IMR-90 (cell line): ENCODE measurements at regions not wholly inside any gene's neighbourhood (a gene's known extent, or its start where the extent isn't known, plus 50 kb on each side); places are given as distances from the start of the nearest gene placed in this dataset.

Experiments used
- ATAC-seq: fragments of 200-7000 bp; cut with Tn5 transposase; 2 replicates; pipeline ENCODE4 v1.9.1; 2020; ENCODE audit warnings: low read depth, mild to moderate bottlenecking, moderate library complexity
- BruUV-seq: library from RNA; stranded (reverse); fragments of 400-500 nt; replicated peaks from 2 replicates; lab custom pipeline; 2021; lab: Mats Ljungman, UMichigan
- CTCF ChIA-PET: fragments of 300-600 bp; formaldehyde crosslinking; extraction: SDS; loops from one replicate; lab custom pipeline; 2021; ENCODE audit warnings: antibody characterized with exemption; lab: Yijun Ruan, JAX
- POLR2A ChIA-PET: fragments of 300-600 bp; sonication (Branson Sonifier 250); formaldehyde crosslinking; loops from one replicate; lab custom pipeline; 2022; ENCODE audit warnings: antibody characterized with exemption; ENCODE audit not compliant: unreplicated experiment; lab: Charles Lee
- DNase-seq: peaks from one replicate; pipeline ENCODE4 v3.0.0; 2013
- H2AFZ ChIP-seq: replicated peaks from 2 replicates; pipeline ENCODE3; 2013; ENCODE audit warnings: low read length, mild to moderate bottlenecking; ENCODE audit not compliant: poor library complexity
- H2AK5ac ChIP-seq: 2 replicates; pipeline ENCODE4 v1.6.1; 2013; ENCODE audit warnings: low read depth, low read length, inconsistent platforms
- H2AK9ac ChIP-seq: replicated peaks from 2 replicates; pipeline ENCODE3; 2013; ENCODE audit warnings: mild to moderate bottlenecking, low read depth, low read length, moderate library complexity; ENCODE audit not compliant: poor library complexity
- H2BK120ac ChIP-seq: 2 replicates; pipeline ENCODE4 v1.6.1; 2013; ENCODE audit warnings: low read depth, low read length, inconsistent platforms
- H2BK15ac ChIP-seq: 3 replicates; pipeline ENCODE4 v1.6.1; 2013; ENCODE audit warnings: low read depth, low read length, inconsistent platforms
- H2BK20ac ChIP-seq: 2 replicates; pipeline ENCODE4 v1.6.1; 2013; ENCODE audit warnings: low read depth, mild to moderate bottlenecking, inconsistent platforms, low read length, moderate library complexity
- H2BK5ac ChIP-seq: 2 replicates; pipeline ENCODE4 v1.6.1; 2013; ENCODE audit warnings: mild to moderate bottlenecking, low read depth, low read length, inconsistent platforms; ENCODE audit not compliant: poor library complexity, severe bottlenecking
- H3K14ac ChIP-seq: replicated peaks from 2 replicates; pipeline ENCODE4 v1.6.1; 2013; ENCODE audit warnings: low read depth, low read length, inconsistent platforms
- H3K18ac ChIP-seq: 2 replicates; pipeline ENCODE4 v1.6.1; 2013; ENCODE audit warnings: low read depth, low read length, control low read depth
- H3K23ac ChIP-seq: 2 replicates; pipeline ENCODE4 v1.6.1; 2013; ENCODE audit warnings: low read depth, low read length, inconsistent platforms
- H3K27ac ChIP-seq: 2 replicates; pipeline ENCODE4 v1.5.1; 2013; ENCODE audit warnings: mild to moderate bottlenecking, control low read depth, low read length; ENCODE audit not compliant: insufficient read depth
- H3K27me3 ChIP-seq: 2 replicates; pipeline ENCODE4 v1.6.1; 2013; ENCODE audit warnings: low read length; ENCODE audit not compliant: control insufficient read depth, insufficient read depth
- H3K36me3 ChIP-seq: 2 replicates; pipeline ENCODE4 v1.6.1; 2013; ENCODE audit warnings: low read length, mixed read lengths; ENCODE audit not compliant: control insufficient read depth, insufficient read depth
- H3K4ac ChIP-seq: 2 replicates; pipeline ENCODE4 v1.6.1; 2013; ENCODE audit warnings: low read depth, low read length, inconsistent platforms
- H3K4me1 ChIP-seq: 2 replicates; pipeline ENCODE4 v1.6.1; 2013; ENCODE audit warnings: low read length, mixed read lengths; ENCODE audit not compliant: control insufficient read depth, insufficient read depth
- H3K4me2 ChIP-seq: 2 replicates; pipeline ENCODE4 v1.6.1; 2013; ENCODE audit warnings: low read depth, mild to moderate bottlenecking, control low read depth, low read length, moderate library complexity
- H3K4me3 ChIP-seq: 2 replicates; pipeline ENCODE4 v1.5.1; 2013; ENCODE audit warnings: low read depth, mild to moderate bottlenecking, control low read depth, low read length, moderate library complexity; ENCODE audit not compliant: insufficient read depth
- H3K56ac ChIP-seq: 2 replicates; pipeline ENCODE4 v1.6.1; 2013; ENCODE audit warnings: low read length, inconsistent platforms; ENCODE audit not compliant: insufficient read depth; ENCODE audit errors: extremely low read depth
- H3K79me1 ChIP-seq, 2 experiments: 2 replicates each; pipeline ENCODE4 v1.6.1; 2013; ENCODE audit warnings: low read length in 2 of 2, inconsistent platforms in 1 of 2, low read depth in 1 of 2
- H3K9ac ChIP-seq: 2 replicates; pipeline ENCODE4 v1.6.1; 2013; ENCODE audit warnings: low read depth, low read length, control low read depth
- H3K9me1 ChIP-seq: 2 replicates; pipeline ENCODE4 v1.6.1; 2013; ENCODE audit warnings: low read length, inconsistent platforms; ENCODE audit not compliant: insufficient read depth
- H3K9me3 ChIP-seq: 2 replicates; pipeline ENCODE4 v1.6.1; 2013; ENCODE audit warnings: low read length; ENCODE audit not compliant: control insufficient read depth, insufficient read depth
- H4K20me1 ChIP-seq: 2 replicates; pipeline ENCODE4 v1.6.1; 2013; ENCODE audit warnings: low read length, inconsistent platforms; ENCODE audit not compliant: insufficient read depth
- H4K5ac ChIP-seq: 2 replicates; pipeline ENCODE4 v1.6.1; 2013; ENCODE audit warnings: mild to moderate bottlenecking, low read depth, low read length, control low read depth
- H4K8ac ChIP-seq, 2 experiments: 2 replicates each; pipeline ENCODE4 v1.6.1; 2013; ENCODE audit warnings: low read depth in 2 of 2, low read length in 2 of 2, control low read depth in 1 of 2, inconsistent platforms in 1 of 2
- H4K91ac ChIP-seq: 2 replicates; pipeline ENCODE4 v1.6.1; 2013; ENCODE audit warnings: low read depth, low read length, inconsistent platforms; ENCODE audit not compliant: insufficient read depth
- BHLHE40 ChIP-seq: fragments of 150-350 bp; IDR thresholded peaks from 2 replicates; pipeline ENCODE4 v1.6.1; 2016; ENCODE audit warnings: mild to moderate bottlenecking, low read depth, low read length
- ELK1 ChIP-seq: fragments of 150-350 bp; IDR thresholded peaks from 2 replicates; pipeline ENCODE4 v1.6.1; 2016; ENCODE audit warnings: low read depth, mild to moderate bottlenecking, low read length, moderate library complexity, borderline replicate concordance
- FOS ChIP-seq: fragments of 150-350 bp; IDR thresholded peaks from 2 replicates; pipeline ENCODE4 v1.6.1; 2016; ENCODE audit warnings: low read depth, low read length
- MAZ ChIP-seq: IDR thresholded peaks from 2 replicates; pipeline ENCODE4 v1.6.1; 2012; ENCODE audit warnings: low read depth, mild to moderate bottlenecking, low read length, improper control_type of control experiment, moderate library complexity, borderline replicate concordance
- NFE2L2 ChIP-seq: fragments of 150-350 bp; IDR thresholded peaks from 2 replicates; pipeline ENCODE4 v1.6.1; 2016; ENCODE audit warnings: low read depth, mild to moderate bottlenecking, low read length
- POLR2A ChIP-seq: IDR thresholded peaks from 2 replicates; pipeline ENCODE4 v1.6.1; 2012; ENCODE audit warnings: mild to moderate bottlenecking, low read depth, low read length
- RFX5 ChIP-seq: IDR thresholded peaks from 2 replicates; pipeline ENCODE4 v1.8.0; 2012; ENCODE audit warnings: low read depth, mild to moderate bottlenecking, low read length, moderate library complexity
- WGBS, 2 experiments: methylation state at CpG; one replicate each; pipeline versions ENCODE4 v1.1.5 to v1.1.7; 2013; ENCODE audit warnings: missing lambda C conversion rate in 2 of 2; ENCODE audit not compliant: insufficient read length in 1 of 2; ENCODE audit errors: extremely low coverage in 2 of 2; 5-methylcytosine and 5-hydroxymethylcytosine counted together
- dilution Hi-C: fragments of 300-500 bp; cut with HindIII; formaldehyde crosslinking; loops from one replicate; pipeline ENCODE4 v1.14.3; 2018; ENCODE audit warnings: low sequenced_read_pairs; ENCODE audit not compliant: unreplicated experiment
- in situ Hi-C: fragments of 300-500 bp; cut with MboI; formaldehyde crosslinking; loops from 3 replicates; pipeline ENCODE4 v1.14.3; 2019; ENCODE audit warnings: low sequenced_read_pairs, inconsistent platforms, mixed read lengths
- intact Hi-C: fragments of 100-400 bp; cut with micrococcal nuclease; formaldehyde crosslinking; loops from 2 replicates; pipeline ENCODE4 v1.10.0; 2022
- TF ChIP-seq, protein P1 (sequence below): fragments of 150-350 bp; IDR thresholded peaks from 2 replicates; pipeline ENCODE4 v1.6.1; 2017; ENCODE audit warnings: mild to moderate bottlenecking, antibody characterized with exemption, low read length, low read depth

DNA sequence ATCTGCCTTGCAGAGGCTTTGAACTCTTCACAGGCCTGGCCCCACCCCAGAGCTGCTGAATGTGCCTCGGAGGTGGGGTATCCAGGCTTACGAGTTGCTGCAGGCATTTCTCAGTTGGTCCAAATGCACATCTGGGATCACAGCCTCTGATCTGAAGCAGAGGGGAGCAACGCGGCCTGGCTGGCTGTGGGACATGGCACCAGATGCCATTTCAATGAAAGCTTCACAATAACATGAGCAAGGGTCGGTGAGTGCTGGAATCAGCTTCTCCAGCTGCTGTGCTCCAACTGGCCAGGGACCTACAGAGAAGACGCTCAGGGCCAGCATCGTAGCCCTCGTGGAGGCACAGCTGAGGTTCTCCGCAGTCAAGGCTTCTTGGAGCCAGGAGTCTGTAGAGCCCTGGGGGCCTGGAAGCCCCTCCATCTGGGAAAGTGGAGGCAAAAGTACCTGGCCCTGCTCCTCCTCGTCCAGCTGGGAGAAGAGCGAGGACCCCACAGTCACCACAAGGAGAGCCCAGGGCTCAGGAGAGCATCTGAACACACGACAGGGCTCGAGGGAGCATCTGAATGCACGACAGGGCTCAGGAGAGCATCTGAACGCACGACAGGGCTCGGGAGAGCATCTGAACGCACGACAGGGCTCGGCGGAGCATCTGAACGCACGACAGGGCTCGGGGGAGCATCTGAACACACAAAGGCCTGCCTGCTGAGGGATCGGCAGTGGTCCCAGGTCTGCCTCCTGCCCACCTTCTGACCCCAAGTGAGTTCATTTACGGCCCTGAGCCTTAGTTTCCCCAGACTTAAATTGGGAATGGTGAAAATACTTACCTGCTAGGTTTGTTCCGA is 165.2 kb downstream of the DLL1 start:
- H2BK120ac ChIP-seq, result no peak overlapping the region
- H3K4me3 ChIP-seq, result no peak overlapping the region
- 65% methylated on average over 17 of the region's 27 CpGs; no CpG with 5 or more reads in 1 of the 2 experiments for WGBS, 2 experiments
- H3K36me3 ChIP-seq, result no peaks in the 10 kb centered on the region
- no peak for TF ChIP-seq ELK1
- TF ChIP-seq NFE2L2, result no peak
- TF ChIP-seq, protein P1, sequence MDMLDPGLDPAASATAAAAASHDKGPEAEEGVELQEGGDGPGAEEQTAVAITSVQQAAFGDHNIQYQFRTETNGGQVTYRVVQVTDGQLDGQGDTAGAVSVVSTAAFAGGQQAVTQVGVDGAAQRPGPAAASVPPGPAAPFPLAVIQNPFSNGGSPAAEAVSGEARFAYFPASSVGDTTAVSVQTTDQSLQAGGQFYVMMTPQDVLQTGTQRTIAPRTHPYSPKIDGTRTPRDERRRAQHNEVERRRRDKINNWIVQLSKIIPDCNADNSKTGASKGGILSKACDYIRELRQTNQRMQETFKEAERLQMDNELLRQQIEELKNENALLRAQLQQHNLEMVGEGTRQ, result no peak
- no peak for TF ChIP-seq RFX5
- no peak for TF ChIP-seq POLR2A
- TF ChIP-seq BHLHE40, result no peak
- no peak for TF ChIP-seq FOS
- no peak for TF ChIP-seq MAZ
- POLR2A ChIA-PET, result no interaction called here
- H3K79me1 ChIP-seq, result no peaks in the 10 kb centered on the region
- H2BK15ac ChIP-seq, result no peak overlapping the region
- in situ Hi-C loops (no loop called here), intact Hi-C loops (no loop called here), dilution Hi-C loops (no loop called here)
- no peaks in the 10 kb centered on the region for H3K27me3 ChIP-seq
- no peak overlapping the region for H3K14ac ChIP-seq
- H3K9me3 ChIP-seq, result peaks cover 23% of the 10 kb centered on the region
- no TSS peak for BruUV-seq
- no peak overlapping the region for H3K4me2 ChIP-seq
- H4K91ac ChIP-seq, result no peak overlapping the region
- H4K20me1 ChIP-seq, result no peaks in the 10 kb centered on the region
- no peak overlapping the region for H4K5ac ChIP-seq
- no peak overlapping the region for H4K8ac ChIP-seq
- H3K18ac ChIP-seq, result no peak overlapping the region
- H3K4me1 ChIP-seq, result no peaks in the 10 kb centered on the region
- H3K9ac ChIP-seq, result no peak overlapping the region
- H3K23ac ChIP-seq, result no peak overlapping the region
- H3K27ac ChIP-seq, result no peak overlapping the region
- no peaks in the 10 kb centered on the region for H3K9me1 ChIP-seq
- H2AK5ac ChIP-seq, result no peak overlapping the region
- H2BK20ac ChIP-seq, result no peak overlapping the region
- no peak overlapping the region for H2AFZ ChIP-seq
- no peak overlapping the region for H3K4ac ChIP-seq
- no peak overlapping the region for H2BK5ac ChIP-seq
- CTCF ChIA-PET, result no interaction called here
- H2AK9ac ChIP-seq, result no peak overlapping the region
- DNase-seq (no peak), ATAC-seq (no peak)
- H3K56ac ChIP-seq, result no peak overlapping the region
